Liver (tissue), 8 donors: ENCODE measurements at regions not wholly inside any gene's neighbourhood (a gene's known extent, or its start where the extent isn't known, plus 50 kb on each side); places are given as distances from the start of the nearest gene placed in this dataset.
"Not testable (repeated sequence)": the region's sequence is repeated elsewhere in the genome, so short reads cannot be mapped to it uniquely, and the experiment has no call there.

ENCODE experiments used
- DNase-seq: peaks from one replicate; pipeline ENCODE4 v3.0.0-alpha.2; 2017; ENCODE audit warnings: low spot score
- H3K27ac ChIP-seq, 2 donors: one replicate each; pipeline ENCODE4 v1.7.0; 2013; ENCODE audit warnings: inconsistent platforms in 2 of 2, low read length in 2 of 2, control low read depth in 1 of 2, low read depth in 1 of 2, mild to moderate bottlenecking in 1 of 2
- H3K27me3 ChIP-seq, 4 donors: one replicate each; pipeline versions ENCODE4 v1.6.1 to v1.7.0; 2013; ENCODE audit warnings: low read length in 3 of 4, inconsistent platforms in 1 of 4, mild to moderate bottlenecking in 1 of 4, moderate library complexity in 1 of 4; ENCODE audit not compliant: control insufficient read depth in 4 of 4, insufficient read depth in 4 of 4
- H3K36me3 ChIP-seq, 4 donors: one replicate each; pipeline versions ENCODE4 v1.6.1 to v1.7.0; 2013; ENCODE audit warnings: low read length in 3 of 4, mild to moderate bottlenecking in 3 of 4, low read depth in 1 of 4, moderate library complexity in 1 of 4; ENCODE audit not compliant: control insufficient read depth in 4 of 4, insufficient read depth in 3 of 4
- H3K4me1 ChIP-seq, 4 donors: one replicate each; pipeline versions ENCODE4 v1.6.1 to v1.7.0; 2013; ENCODE audit warnings: low read length in 3 of 4, mild to moderate bottlenecking in 3 of 4, moderate library complexity in 1 of 4; ENCODE audit not compliant: control insufficient read depth in 4 of 4, insufficient read depth in 4 of 4
- H3K4me3 ChIP-seq, 3 donors: one replicate each; pipeline versions ENCODE4 v1.6.1 to v1.7.0; 2013; ENCODE audit warnings: low read length in 3 of 3, control low read depth in 1 of 3, low read depth in 1 of 3, mild to moderate bottlenecking in 1 of 3
- H3K9ac ChIP-seq, 2 donors: one replicate each; pipeline ENCODE4 v1.7.0; 2013; ENCODE audit warnings: low read length in 2 of 2, mild to moderate bottlenecking in 2 of 2, moderate library complexity in 2 of 2, control low read depth in 1 of 2, low read depth in 1 of 2
- H3K9me3 ChIP-seq, 4 donors: one replicate each; pipeline versions ENCODE4 v1.6.1 to v1.7.0; 2013; ENCODE audit warnings: low read length in 3 of 4; ENCODE audit not compliant: control insufficient read depth in 4 of 4
- EGR1 ChIP-seq, 2 donors: IDR thresholded peaks; 2 replicates each; pipeline ENCODE4 v1.6.1; 2016 to 2018; ENCODE audit warnings: antibody characterized with exemption in 2 of 2, low read depth in 2 of 2
- FOXA1 ChIP-seq: IDR thresholded peaks from 2 replicates; pipeline ENCODE4 v1.6.1; 2016; ENCODE audit warnings: antibody characterized with exemption
- FOXA2 ChIP-seq: IDR thresholded peaks from 2 replicates; pipeline ENCODE4 v1.6.1; 2016; ENCODE audit warnings: antibody characterized with exemption
- GABPA ChIP-seq, 2 donors: IDR thresholded peaks in 1 of 2; conservative IDR thresholded peaks in 1 of 2; 2 replicates each; pipeline ENCODE4 v1.6.1; 2016; ENCODE audit warnings: antibody characterized with exemption in 2 of 2, mild to moderate bottlenecking in 1 of 2, moderate library complexity in 1 of 2
- HNF4A ChIP-seq, 2 donors: conservative IDR thresholded peaks; 2 replicates each; pipeline ENCODE4 v1.6.1; 2016; ENCODE audit warnings: antibody characterized with exemption in 2 of 2, mild to moderate bottlenecking in 2 of 2
- HNF4G ChIP-seq: IDR thresholded peaks from 2 replicates; pipeline ENCODE4 v1.6.1; 2016; ENCODE audit warnings: antibody characterized with exemption
- JUND ChIP-seq, 2 donors: IDR thresholded peaks; 2 replicates each; pipeline ENCODE4 v1.6.1; 2016; ENCODE audit warnings: antibody characterized with exemption in 2 of 2
- MAX ChIP-seq: IDR thresholded peaks from 2 replicates; pipeline ENCODE4 v1.6.1; 2016; ENCODE audit warnings: antibody characterized with exemption
- NR2F2 ChIP-seq: IDR thresholded peaks from 2 replicates; pipeline ENCODE4 v1.6.1; 2016; ENCODE audit warnings: antibody characterized with exemption
- RAD21 ChIP-seq, 2 donors: IDR thresholded peaks; 2 replicates each; pipeline ENCODE4 v1.6.1; 2016; ENCODE audit warnings: antibody characterized with exemption in 2 of 2, mild to moderate bottlenecking in 2 of 2
- RXRA ChIP-seq, 2 donors: IDR thresholded peaks; 2 replicates each; pipeline ENCODE4 v1.6.1; 2017 to 2018; ENCODE audit warnings: antibody characterized with exemption in 2 of 2, mild to moderate bottlenecking in 1 of 2
- SP1 ChIP-seq: IDR thresholded peaks from 2 replicates; pipeline ENCODE4 v1.6.1; 2018; ENCODE audit warnings: antibody characterized with exemption, mild to moderate bottlenecking
- TAF1 ChIP-seq: conservative IDR thresholded peaks from 2 replicates; pipeline ENCODE4 v1.6.1; 2016; ENCODE audit warnings: antibody characterized with exemption, mild to moderate bottlenecking
- YY1 ChIP-seq: IDR thresholded peaks from 2 replicates; pipeline ENCODE4 v1.6.1; 2016; ENCODE audit warnings: antibody characterized with exemption, mild to moderate bottlenecking
- WGBS: extraction: QIAGEN DNeasy Blood & Tissue Kit; methylation state at CpG from one replicate; pipeline ENCODE4 v1.1.7; 2013; 5-methylcytosine and 5-hydroxymethylcytosine counted together
- TF ChIP-seq, protein P1 (sequence below): IDR thresholded peaks from 2 replicates; pipeline ENCODE4 v1.6.1; 2016; ENCODE audit warnings: antibody characterized with exemption, mild to moderate bottlenecking
- TF ChIP-seq, protein P2 (sequence below): fragments of 150-350 bp; IDR thresholded peaks from 2 replicates; pipeline ENCODE4 v1.5.1; 2017; ENCODE audit warnings: improper control_type of control experiment, low read depth, low read length; ENCODE audit not compliant: missing input control
- TF ChIP-seq, protein P3 (sequence below): IDR thresholded peaks from 2 replicates; pipeline ENCODE4 v1.6.1; 2016; ENCODE audit warnings: antibody characterized with exemption
- donor health status: healthy.
- donor health status: healthy.
- donor health status: healthy.
- donor health status: healthy.
- donor health status: healthy.

GRCh38 chr11:37145434-37145833, 547.4 kb upstream of the RAG2 start:
- WGBS = 78% methylated on average over 1 of the region's 1 CpG

GRCh38 chr11:37142591-37142990, 544.6 kb upstream of the RAG2 start:
- no peaks in the 10 kb centered on the region for H3K27me3 ChIP-seq
- no peak for DNase-seq
- H3K4me1 ChIP-seq = no peaks in the 10 kb centered on the region
- no peak overlapping the region for H3K9ac ChIP-seq
- H3K9me3 ChIP-seq = no peaks in the 10 kb centered on the region
- no peaks in the 10 kb centered on the region for H3K36me3 ChIP-seq
- TF ChIP-seq FOXA2 (no peak), JUND (IDR thresholded peaks at IDR 0.05) (no peak), YY1 (no peak), GABPA (IDR thresholded peaks at IDR 0.05 in 1 of 2, conservative IDR thresholded peaks at IDR 0.05 in 1 of 2) (no peak), HNF4G (no peak), RXRA (IDR thresholded peaks at IDR 0.05) (no peak), TAF1 (no peak)
- TF ChIP-seq, protein P1, sequence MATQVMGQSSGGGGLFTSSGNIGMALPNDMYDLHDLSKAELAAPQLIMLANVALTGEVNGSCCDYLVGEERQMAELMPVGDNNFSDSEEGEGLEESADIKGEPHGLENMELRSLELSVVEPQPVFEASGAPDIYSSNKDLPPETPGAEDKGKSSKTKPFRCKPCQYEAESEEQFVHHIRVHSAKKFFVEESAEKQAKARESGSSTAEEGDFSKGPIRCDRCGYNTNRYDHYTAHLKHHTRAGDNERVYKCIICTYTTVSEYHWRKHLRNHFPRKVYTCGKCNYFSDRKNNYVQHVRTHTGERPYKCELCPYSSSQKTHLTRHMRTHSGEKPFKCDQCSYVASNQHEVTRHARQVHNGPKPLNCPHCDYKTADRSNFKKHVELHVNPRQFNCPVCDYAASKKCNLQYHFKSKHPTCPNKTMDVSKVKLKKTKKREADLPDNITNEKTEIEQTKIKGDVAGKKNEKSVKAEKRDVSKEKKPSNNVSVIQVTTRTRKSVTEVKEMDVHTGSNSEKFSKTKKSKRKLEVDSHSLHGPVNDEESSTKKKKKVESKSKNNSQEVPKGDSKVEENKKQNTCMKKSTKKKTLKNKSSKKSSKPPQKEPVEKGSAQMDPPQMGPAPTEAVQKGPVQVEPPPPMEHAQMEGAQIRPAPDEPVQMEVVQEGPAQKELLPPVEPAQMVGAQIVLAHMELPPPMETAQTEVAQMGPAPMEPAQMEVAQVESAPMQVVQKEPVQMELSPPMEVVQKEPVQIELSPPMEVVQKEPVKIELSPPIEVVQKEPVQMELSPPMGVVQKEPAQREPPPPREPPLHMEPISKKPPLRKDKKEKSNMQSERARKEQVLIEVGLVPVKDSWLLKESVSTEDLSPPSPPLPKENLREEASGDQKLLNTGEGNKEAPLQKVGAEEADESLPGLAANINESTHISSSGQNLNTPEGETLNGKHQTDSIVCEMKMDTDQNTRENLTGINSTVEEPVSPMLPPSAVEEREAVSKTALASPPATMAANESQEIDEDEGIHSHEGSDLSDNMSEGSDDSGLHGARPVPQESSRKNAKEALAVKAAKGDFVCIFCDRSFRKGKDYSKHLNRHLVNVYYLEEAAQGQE = no peak
- H3K4me3 ChIP-seq = no peak overlapping the region
- H3K27ac ChIP-seq = no peak overlapping the region

More at GRCh38 chr11:37145434-37145833, 547.4 kb upstream of the RAG2 start:
- H3K27ac ChIP-seq, H3K4me1 ChIP-seq, H3K9me3 ChIP-seq, H3K4me3 ChIP-seq, H3K27me3 ChIP-seq, DNase-seq, H3K36me3 ChIP-seq, H3K9ac ChIP-seq: not testable (repeated sequence)

DNA sequence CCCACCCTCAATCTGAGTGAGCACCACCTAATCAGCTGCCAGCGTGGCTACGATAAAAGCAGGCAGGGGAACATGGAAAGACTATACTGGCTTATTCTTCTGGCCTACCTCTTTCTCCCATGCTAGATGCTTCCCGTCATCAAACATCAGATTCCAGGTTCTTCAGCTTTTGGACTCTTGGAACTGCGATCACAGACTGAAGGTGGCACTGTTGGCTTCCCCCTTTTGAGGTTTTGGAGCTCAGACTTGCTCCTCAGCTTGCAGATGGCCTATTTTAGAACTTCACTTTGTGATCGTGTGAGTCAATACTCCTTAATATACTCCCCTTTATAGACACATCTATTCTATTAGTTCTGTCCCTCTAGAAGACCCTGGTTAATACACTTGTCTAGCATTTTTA, 543.7 kb upstream of the RAG2 start:
- WGBS = 70% methylated on average over 5 of the region's 5 CpGs
- Histone ChIP-seq H3K36me3 (no peaks in the 10 kb centered on the region), H3K4me1 (no peaks in the 10 kb centered on the region), H3K4me3 (no peak overlapping the region), H3K9ac (no peak overlapping the region), H3K27me3 (no peaks in the 10 kb centered on the region), H3K9me3 (no peaks in the 10 kb centered on the region), H3K27ac (no peak overlapping the region)
- DNase-seq = no peak
- no peak for TF ChIP-seq GABPA (IDR thresholded peaks at IDR 0.05 in 1 of 2, conservative IDR thresholded peaks at IDR 0.05 in 1 of 2)
- no peak for TF ChIP-seq SP1
- TF ChIP-seq HNF4A (conservative IDR thresholded peaks at IDR 0.05) = peak in 1 of 2 donors; percentile 51
- no peak for TF ChIP-seq HNF4G
- TF ChIP-seq FOXA1 = no peak
- no peak for TF ChIP-seq FOXA2
- no peak for TF ChIP-seq NR2F2
- no peak for TF ChIP-seq TAF1
- TF ChIP-seq, protein P1 = no peak
- TF ChIP-seq RAD21 (IDR thresholded peaks at IDR 0.05) = peak; percentile 60 to 68
- TF ChIP-seq RXRA (IDR thresholded peaks at IDR 0.05) = no peak
- no peak for TF ChIP-seq EGR1 (IDR thresholded peaks at IDR 0.05; ENCODE audit: low read depth in 2 of 2)
- TF ChIP-seq YY1 = no peak
- no peak for TF ChIP-seq MAX
- TF ChIP-seq, protein P2, sequence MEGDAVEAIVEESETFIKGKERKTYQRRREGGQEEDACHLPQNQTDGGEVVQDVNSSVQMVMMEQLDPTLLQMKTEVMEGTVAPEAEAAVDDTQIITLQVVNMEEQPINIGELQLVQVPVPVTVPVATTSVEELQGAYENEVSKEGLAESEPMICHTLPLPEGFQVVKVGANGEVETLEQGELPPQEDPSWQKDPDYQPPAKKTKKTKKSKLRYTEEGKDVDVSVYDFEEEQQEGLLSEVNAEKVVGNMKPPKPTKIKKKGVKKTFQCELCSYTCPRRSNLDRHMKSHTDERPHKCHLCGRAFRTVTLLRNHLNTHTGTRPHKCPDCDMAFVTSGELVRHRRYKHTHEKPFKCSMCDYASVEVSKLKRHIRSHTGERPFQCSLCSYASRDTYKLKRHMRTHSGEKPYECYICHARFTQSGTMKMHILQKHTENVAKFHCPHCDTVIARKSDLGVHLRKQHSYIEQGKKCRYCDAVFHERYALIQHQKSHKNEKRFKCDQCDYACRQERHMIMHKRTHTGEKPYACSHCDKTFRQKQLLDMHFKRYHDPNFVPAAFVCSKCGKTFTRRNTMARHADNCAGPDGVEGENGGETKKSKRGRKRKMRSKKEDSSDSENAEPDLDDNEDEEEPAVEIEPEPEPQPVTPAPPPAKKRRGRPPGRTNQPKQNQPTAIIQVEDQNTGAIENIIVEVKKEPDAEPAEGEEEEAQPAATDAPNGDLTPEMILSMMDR = peak; percentile 29
- TF ChIP-seq, protein P3, sequence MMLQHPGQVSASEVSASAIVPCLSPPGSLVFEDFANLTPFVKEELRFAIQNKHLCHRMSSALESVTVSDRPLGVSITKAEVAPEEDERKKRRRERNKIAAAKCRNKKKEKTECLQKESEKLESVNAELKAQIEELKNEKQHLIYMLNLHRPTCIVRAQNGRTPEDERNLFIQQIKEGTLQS = no peak
